Karpas-422 (cell line): ENCODE measurements at regions not wholly inside any gene's neighbourhood (a gene's known extent, or its start where the extent isn't known, plus 50 kb on each side); places are given as distances from the start of the nearest gene placed in this dataset.

Source experiments
- DNase-seq: peaks from one replicate; pipeline ENCODE4 v3.0.0-alpha.2; 2015
- H2AFZ ChIP-seq: fragments of 200-600 bp; sonication (generic); 2 replicates; pipeline ENCODE4 v1.6.1; 2014; ENCODE audit warnings: antibody characterized with exemption, low read length, mixed read lengths
- H3K27ac ChIP-seq: fragments of 200-600 bp; sonication (generic); 2 replicates; pipeline ENCODE4 v1.5.1; 2014; ENCODE audit warnings: mild to moderate bottlenecking, low read length, moderate library complexity
- H3K27me3 ChIP-seq: fragments of 200-600 bp; sonication (generic); 2 replicates; pipeline ENCODE4 v1.6.1; 2014; ENCODE audit warnings: low read length, mixed read lengths
- H3K36me3 ChIP-seq: fragments of 200-600 bp; sonication (generic); 2 replicates; pipeline ENCODE4 v1.6.1; 2014; ENCODE audit warnings: low read length, mixed read lengths; ENCODE audit not compliant: insufficient read depth
- H3K4me1 ChIP-seq: fragments of 200-600 bp; sonication (generic); 2 replicates; pipeline ENCODE4 v1.6.1; 2014; ENCODE audit warnings: mild to moderate bottlenecking, low read length, mixed read lengths
- H3K4me2 ChIP-seq: fragments of 200-600 bp; sonication (generic); 2 replicates; pipeline ENCODE4 v1.6.1; 2014; ENCODE audit warnings: low read length, low read depth, mild to moderate bottlenecking; ENCODE audit not compliant: poor library complexity, severe bottlenecking
- H3K4me3 ChIP-seq: fragments of 200-600 bp; sonication (generic); 2 replicates; pipeline ENCODE4 v1.5.1; 2014; ENCODE audit warnings: mild to moderate bottlenecking, antibody characterized with exemption, low read length, mixed read lengths
- H3K79me2 ChIP-seq: fragments of 200-600 bp; sonication (generic); 2 replicates; pipeline ENCODE4 v1.6.1; 2014; ENCODE audit warnings: mild to moderate bottlenecking, low read length, mixed read lengths
- H3K9ac ChIP-seq: fragments of 200-600 bp; sonication (generic); 2 replicates; pipeline ENCODE4 v1.6.0; 2014; ENCODE audit warnings: low read length
- H3K9me2 ChIP-seq: fragments of 200-600 bp; sonication (generic), shearing (Covaris generic); replicated peaks from 2 replicates; pipeline ENCODE4 v1.6.0; 2014; ENCODE audit warnings: mild to moderate bottlenecking, low read length, moderate library complexity; ENCODE audit not compliant: insufficient read depth
- H3K9me3 ChIP-seq: fragments of 300-700, 200-600 bp; sonication (generic); 2 replicates; pipeline ENCODE4 v1.6.1; 2014; ENCODE audit warnings: low read length, mixed read lengths
- H4K20me1 ChIP-seq: fragments of 200-600 bp; sonication (generic); 2 replicates; pipeline ENCODE4 v1.6.1; 2014; ENCODE audit warnings: mild to moderate bottlenecking, antibody characterized with exemption, low read length, low read depth; ENCODE audit not compliant: insufficient read depth

DNA sequence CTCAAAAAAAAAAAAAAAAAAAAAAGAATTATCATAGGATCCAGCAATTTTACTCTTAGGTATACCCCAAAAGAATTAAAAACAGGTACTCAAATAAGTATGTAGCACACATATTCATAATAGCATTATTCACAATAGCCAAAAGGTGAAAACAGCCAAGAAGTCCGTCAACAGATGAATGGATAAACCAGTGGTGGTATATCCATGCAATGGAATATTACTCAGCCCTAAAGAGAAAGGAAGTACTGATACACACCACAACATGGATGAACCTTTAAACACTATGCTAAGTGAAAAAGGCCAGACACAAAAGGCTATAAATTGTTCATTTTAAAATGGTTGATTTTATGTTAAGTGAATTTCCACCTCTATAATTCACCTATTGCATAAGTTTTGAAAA is 804.8 kb upstream of the AUTS2 start:
- Histone ChIP-seq H3K27ac (no peak overlapping the region), H3K9me3 (no peaks in the 10 kb centered on the region), H3K4me3 (no peak overlapping the region), H3K27me3 (no peaks in the 10 kb centered on the region), H3K79me2 (no peaks in the 10 kb centered on the region), H3K4me1 (no peaks in the 10 kb centered on the region), H3K36me3 (no peaks in the 10 kb centered on the region), H2AFZ (no peak overlapping the region), H3K9me2 (no peaks in the 10 kb centered on the region), H3K4me2 (no peak overlapping the region), H4K20me1 (no peaks in the 10 kb centered on the region), H3K9ac (no peak overlapping the region)
- no peak for DNase-seq

GRCh38 chr7:68800316-68800715 is 798.0 kb upstream of the AUTS2 start:
- H3K4me2 ChIP-seq, result no peak overlapping the region

GRCh38 chr7:68805159-68805558 is 793.1 kb upstream of the AUTS2 start:
- Histone ChIP-seq H3K9me3 (no peaks in the 10 kb centered on the region), H3K4me3 (no peak overlapping the region), H3K27me3 (0 out of 2 replicates have a peak, but pooled peaks cover 2% of the 10 kb centered on the region), H3K27ac (no peak overlapping the region), H3K36me3 (no peaks in the 10 kb centered on the region), H3K4me1 (no peaks in the 10 kb centered on the region), H3K4me2 (no peak overlapping the region), H3K9me2 (no peaks in the 10 kb centered on the region), H3K9ac (no peak overlapping the region), H2AFZ (no peak overlapping the region), H4K20me1 (no peaks in the 10 kb centered on the region), H3K79me2 (no peaks in the 10 kb centered on the region)
- DNase-seq, result no peak

More at GRCh38 chr7:68800316-68800715, 798.0 kb upstream of the AUTS2 start:
- H2AFZ ChIP-seq, result no peak overlapping the region
- H4K20me1 ChIP-seq, result no peaks in the 10 kb centered on the region
- no peak for DNase-seq
- no peaks in the 10 kb centered on the region for H3K27me3 ChIP-seq
- H3K27ac ChIP-seq, result no peak overlapping the region
- no peak overlapping the region for H3K4me3 ChIP-seq
- H3K79me2 ChIP-seq, result no peaks in the 10 kb centered on the region
- H3K9me2 ChIP-seq, result no peaks in the 10 kb centered on the region
- H3K9ac ChIP-seq, result no peak overlapping the region
- no peaks in the 10 kb centered on the region for H3K36me3 ChIP-seq
- H3K4me1 ChIP-seq, result no peaks in the 10 kb centered on the region
- H3K9me3 ChIP-seq, result no peaks in the 10 kb centered on the region

DNA sequence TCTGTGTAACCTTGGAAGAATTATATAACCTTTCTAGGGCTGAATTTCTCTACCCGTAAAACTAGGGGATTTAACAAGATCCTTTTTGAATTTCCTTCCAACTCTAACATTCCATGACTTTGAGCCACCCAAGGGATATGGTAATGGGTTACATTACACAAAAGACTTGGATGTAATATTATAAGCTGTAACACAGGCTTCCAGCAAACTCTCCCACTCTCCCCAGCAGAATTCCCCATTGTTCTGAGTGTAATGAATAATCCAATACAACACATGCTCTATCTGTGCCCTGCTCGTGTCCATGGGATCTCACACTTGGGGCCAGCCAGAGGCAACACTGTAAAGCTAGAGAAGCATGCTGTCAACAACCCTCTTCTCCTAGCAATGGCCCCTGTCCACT is 790.6 kb upstream of the AUTS2 start:
- Histone ChIP-seq H3K4me1 (no peaks in the 10 kb centered on the region), H3K36me3 (no peaks in the 10 kb centered on the region), H3K27ac (no peak overlapping the region), H3K9ac (no peak overlapping the region), H3K9me2 (no peaks in the 10 kb centered on the region), H3K27me3 (0 out of 2 replicates have a peak, but pooled peaks cover 2% of the 10 kb centered on the region), H3K4me3 (no peak overlapping the region), H2AFZ (no peak overlapping the region), H3K9me3 (no peaks in the 10 kb centered on the region), H4K20me1 (no peaks in the 10 kb centered on the region), H3K79me2 (no peaks in the 10 kb centered on the region), H3K4me2 (no peak overlapping the region)
- DNase-seq, result no peak

DNA sequence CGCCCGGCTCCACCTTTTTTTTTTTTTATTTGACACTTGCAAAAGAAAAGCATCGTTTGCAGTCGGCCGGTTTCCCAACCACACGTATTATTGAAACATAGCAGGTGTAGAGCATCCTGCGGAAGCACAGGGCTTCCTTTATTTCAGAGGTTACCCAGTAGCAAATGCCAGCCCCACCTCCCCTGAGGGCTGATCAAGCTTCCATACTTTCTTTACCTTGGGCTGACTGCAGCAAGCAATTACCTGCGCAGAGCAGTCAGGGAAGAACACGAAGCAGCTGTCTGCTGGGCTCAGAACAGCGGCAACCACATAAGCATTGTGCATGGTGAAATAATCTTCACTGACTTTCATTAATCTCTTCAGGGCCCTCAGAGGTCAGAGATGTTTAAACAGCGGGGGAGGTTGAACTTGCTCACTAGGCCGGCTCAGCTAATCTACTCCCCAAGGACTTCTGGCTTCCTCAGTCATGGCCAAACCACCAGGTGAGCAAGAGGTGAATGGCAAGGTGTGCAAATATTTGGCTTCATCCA is 784.7 kb upstream of the AUTS2 start:
- Histone ChIP-seq H3K9me2 (no peaks in the 10 kb centered on the region), H3K27ac (no peak overlapping the region), H3K4me1 (no peaks in the 10 kb centered on the region), H3K79me2 (no peaks in the 10 kb centered on the region), H3K9ac (no peak overlapping the region), H3K27me3 (no peaks in the 10 kb centered on the region), H3K36me3 (no peaks in the 10 kb centered on the region), H3K4me2 (no peak overlapping the region), H3K9me3 (no peaks in the 10 kb centered on the region), H4K20me1 (no peaks in the 10 kb centered on the region), H3K4me3 (no peak overlapping the region), H2AFZ (no peak overlapping the region)
- no peak for DNase-seq

DNA sequence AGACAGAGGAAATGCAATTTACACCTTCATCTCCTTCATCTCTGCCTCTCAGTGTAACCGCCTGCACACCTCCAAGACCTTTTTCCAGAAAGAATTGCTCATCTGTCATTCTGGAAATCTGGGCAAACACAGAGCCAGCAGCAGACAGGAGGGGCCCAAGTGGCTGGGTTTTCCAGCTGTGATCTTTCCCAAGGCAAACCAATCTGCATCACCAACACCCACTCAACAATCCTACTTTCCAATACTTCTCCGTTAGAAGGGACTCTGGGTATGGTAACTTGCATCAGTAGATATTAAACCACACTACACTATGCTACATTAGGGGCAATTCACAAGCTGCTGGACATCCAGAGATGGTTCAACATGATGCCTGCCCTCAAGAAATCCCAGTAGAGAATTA is 781.8 kb upstream of the AUTS2 start:
- no peak overlapping the region for H3K27ac ChIP-seq
- no peaks in the 10 kb centered on the region for H3K9me3 ChIP-seq
- no peak for DNase-seq
- H3K4me2 ChIP-seq, result no peak overlapping the region
- H3K4me1 ChIP-seq, result no peaks in the 10 kb centered on the region
- H3K27me3 ChIP-seq, result no peaks in the 10 kb centered on the region
- no peak overlapping the region for H3K4me3 ChIP-seq
- no peak overlapping the region for H2AFZ ChIP-seq
- no peaks in the 10 kb centered on the region for H3K79me2 ChIP-seq
- H3K9ac ChIP-seq, result no peak overlapping the region
- no peaks in the 10 kb centered on the region for H4K20me1 ChIP-seq
- H3K9me2 ChIP-seq, result no peaks in the 10 kb centered on the region
- no peaks in the 10 kb centered on the region for H3K36me3 ChIP-seq

GRCh38 chr7:68820321-68820720 is 778.0 kb upstream of the AUTS2 start:
- Histone ChIP-seq H4K20me1 (no peaks in the 10 kb centered on the region), H3K9me2 (no peaks in the 10 kb centered on the region), H3K36me3 (no peaks in the 10 kb centered on the region), H2AFZ (no peak overlapping the region), H3K27ac (no peak overlapping the region), H3K9ac (no peak overlapping the region), H3K27me3 (0 out of 2 replicates have a peak, but pooled peaks cover 3% of the 10 kb centered on the region), H3K4me2 (no peak overlapping the region), H3K4me3 (no peak overlapping the region), H3K79me2 (no peaks in the 10 kb centered on the region), H3K9me3 (no peaks in the 10 kb centered on the region), H3K4me1 (no peaks in the 10 kb centered on the region)
- DNase-seq, result no peak

- no peak overlapping the region for H3K9ac ChIP-seq
- no peaks in the 10 kb centered on the region for H3K4me1 ChIP-seq
- no peak overlapping the region for H3K4me2 ChIP-seq
- H3K4me3 ChIP-seq, result no peak overlapping the region
- no peak overlapping the region for H3K27ac ChIP-seq
- no peak overlapping the region for H2AFZ ChIP-seq
- H4K20me1 ChIP-seq, result no peaks in the 10 kb centered on the region
- no peaks in the 10 kb centered on the region for H3K9me3 ChIP-seq
- H3K9me2 ChIP-seq, result no peaks in the 10 kb centered on the region
- no peaks in the 10 kb centered on the region for H3K79me2 ChIP-seq
- H3K27me3 ChIP-seq, result 0 out of 2 replicates have a peak, but pooled peaks cover 3% of the 10 kb centered on the region
- no peaks in the 10 kb centered on the region for H3K36me3 ChIP-seq
- DNase-seq, result no peak
Observed at GRCh38 chr7:68821846-68822245, 776.4 kb upstream of the AUTS2 start.
